ENCODE measurements at regions not wholly inside any gene's neighbourhood (a gene's known extent, or its start where the extent isn't known, plus 50 kb on each side); places are given as distances from the start of the nearest gene placed in this dataset.

- no peak for TF ChIP-seq CTCF (IDR thresholded peaks at IDR 0.05; ENCODE audit: control insufficient read depth, insufficient read depth, low read depth, low read length, missing control alignments)
- DNase-seq (ENCODE audit: low read depth): peak; percentile 52
- H3K4me3 ChIP-seq (ENCODE audit: control insufficient read depth, low read depth, low read length): no peak overlapping the region
Observed at GRCh38 chr5:74424162-74424868, 216.2 kb downstream of the ENC1 start.

- no peak for DNase-seq (ENCODE audit: low read depth)
- H3K4me3 ChIP-seq (ENCODE audit: control insufficient read depth, low read depth, low read length): no peak overlapping the region
- no peak for TF ChIP-seq CTCF (IDR thresholded peaks at IDR 0.05; ENCODE audit: control insufficient read depth, insufficient read depth, low read depth, low read length, missing control alignments)
Observed at GRCh38 chr5:74423383-74423782, 217.1 kb downstream of the ENC1 start.

DNA sequence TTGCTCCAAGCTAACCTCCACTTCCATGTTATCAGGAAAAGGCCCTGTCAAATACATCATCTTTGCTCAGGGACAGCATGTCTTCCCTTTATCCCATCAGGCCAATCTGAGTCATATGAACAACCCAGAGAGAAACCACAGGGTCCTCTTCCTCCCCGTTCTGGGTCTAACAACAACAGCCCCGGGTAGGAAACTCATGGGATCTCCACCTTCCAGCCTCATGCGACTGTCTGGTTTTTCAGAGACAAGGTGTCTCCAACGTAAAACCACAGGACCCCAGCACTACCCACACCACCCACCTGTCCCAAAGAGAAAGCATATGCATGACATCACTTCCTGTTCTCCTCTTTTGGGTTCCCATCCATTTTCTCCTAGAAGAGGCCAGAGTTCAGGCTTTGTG lies 217.9 kb downstream of the ENC1 start:
- no peak for DNase-seq (ENCODE audit: low read depth)
- no peak for TF ChIP-seq CTCF (IDR thresholded peaks at IDR 0.05; ENCODE audit: control insufficient read depth, insufficient read depth, low read depth, low read length, missing control alignments)
- no peak overlapping the region for H3K4me3 ChIP-seq (ENCODE audit: control insufficient read depth, low read depth, low read length)

DNA sequence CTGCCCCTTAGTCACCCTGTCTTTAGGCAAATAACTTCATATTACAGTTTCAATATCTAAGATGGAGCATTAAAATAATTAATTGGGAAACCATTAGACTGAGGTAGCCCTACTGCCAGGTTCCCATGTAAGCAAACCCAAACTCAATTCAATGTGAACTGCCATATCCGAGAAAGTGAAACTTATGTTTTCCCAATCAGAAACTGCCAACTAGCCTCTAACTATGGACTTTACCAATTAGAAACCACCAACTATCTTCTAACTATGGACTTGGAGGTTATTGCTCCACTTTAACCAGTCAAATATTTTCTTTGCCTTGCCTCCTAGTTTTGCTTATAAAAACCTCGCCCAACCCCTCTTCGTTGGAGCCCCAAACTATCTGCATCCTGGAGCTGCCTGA lies 218.5 kb downstream of the ENC1 start:
- no peak for DNase-seq (ENCODE audit: low read depth)
- no peak for TF ChIP-seq CTCF (IDR thresholded peaks at IDR 0.05; ENCODE audit: control insufficient read depth, insufficient read depth, low read depth, low read length, missing control alignments)
- H3K4me3 ChIP-seq (ENCODE audit: control insufficient read depth, low read depth, low read length): no peak overlapping the region

GRCh38 chr5:74421377-74421776 lies 219.2 kb downstream of the ENC1 start:
- DNase-seq (ENCODE audit: low read depth): no peak
- no peak overlapping the region for H3K4me3 ChIP-seq (ENCODE audit: control insufficient read depth, low read depth, low read length)
- TF ChIP-seq CTCF (IDR thresholded peaks at IDR 0.05; ENCODE audit: control insufficient read depth, insufficient read depth, low read depth, low read length, missing control alignments): no peak

DNA sequence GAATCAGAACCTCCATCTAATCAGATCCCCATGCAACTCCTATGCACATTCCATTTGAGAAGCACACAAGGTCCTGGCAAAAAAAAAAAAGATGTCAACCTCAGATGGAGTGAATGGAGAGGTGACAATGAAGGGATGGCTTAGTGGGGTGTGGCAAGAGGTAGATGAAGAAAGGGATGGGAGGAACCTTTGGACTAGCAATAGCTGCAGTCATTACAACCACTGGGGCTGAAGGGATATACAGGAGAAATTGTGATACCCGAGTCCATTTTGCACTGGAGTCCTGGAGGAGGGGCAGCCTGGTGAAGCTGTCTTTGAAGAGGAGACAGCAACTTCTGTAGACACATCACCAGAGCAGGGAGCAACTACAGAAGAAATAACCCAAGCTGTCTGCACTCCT lies 219.6 kb downstream of the ENC1 start:
- no peak for TF ChIP-seq CTCF (IDR thresholded peaks at IDR 0.05; ENCODE audit: control insufficient read depth, insufficient read depth, low read depth, low read length, missing control alignments)
- no peak for DNase-seq (ENCODE audit: low read depth)

More for the DNA sequence above, 219.6 kb downstream of the ENC1 start:
- H3K4me3 ChIP-seq (ENCODE audit: control insufficient read depth, low read depth, low read length): no peak overlapping the region
